ENCODE measurements at regions not wholly inside any gene's neighbourhood (a gene's known extent, or its start where the extent isn't known, plus 50 kb on each side); places are given as distances from the start of the nearest gene placed in this dataset.
"Not testable (repeated sequence)": the region's sequence is repeated elsewhere in the genome, so short reads cannot be mapped to it uniquely, and the experiment has no call there.

DNA sequence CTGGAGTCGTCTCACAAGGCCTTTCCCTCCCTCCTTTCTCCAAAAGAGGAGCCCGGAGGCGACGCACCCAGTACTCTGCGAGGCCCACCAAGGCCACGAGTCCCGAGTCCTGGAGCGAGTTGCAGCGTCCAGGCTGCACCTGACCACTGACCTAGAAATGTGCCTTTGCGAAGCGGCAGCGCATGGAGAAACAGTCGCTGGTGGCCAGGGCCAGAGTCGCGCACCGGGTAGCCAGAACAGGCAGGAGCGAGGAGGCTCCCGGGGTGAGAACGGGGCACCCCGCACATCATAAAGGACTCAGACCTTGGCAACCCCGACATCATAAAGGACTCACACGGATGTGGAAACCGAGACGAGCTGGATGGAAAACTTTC lies 318.4 kb downstream of the FAM72C start:
- H3K4me3 Mint-ChIP-seq, result no peak overlapping the region
- no peaks in the 10 kb centered on the region for H3K36me3 Mint-ChIP-seq
- H3K9me3 Mint-ChIP-seq, result peaks cover 7% of the 10 kb centered on the region
- DNase-seq (ENCODE audit: low spot score in 2 of 2) (no peak), ATAC-seq (no peak)
- H3K27ac Mint-ChIP-seq, result no peak overlapping the region
- no peaks in the 10 kb centered on the region for H3K4me1 Mint-ChIP-seq

DNA sequence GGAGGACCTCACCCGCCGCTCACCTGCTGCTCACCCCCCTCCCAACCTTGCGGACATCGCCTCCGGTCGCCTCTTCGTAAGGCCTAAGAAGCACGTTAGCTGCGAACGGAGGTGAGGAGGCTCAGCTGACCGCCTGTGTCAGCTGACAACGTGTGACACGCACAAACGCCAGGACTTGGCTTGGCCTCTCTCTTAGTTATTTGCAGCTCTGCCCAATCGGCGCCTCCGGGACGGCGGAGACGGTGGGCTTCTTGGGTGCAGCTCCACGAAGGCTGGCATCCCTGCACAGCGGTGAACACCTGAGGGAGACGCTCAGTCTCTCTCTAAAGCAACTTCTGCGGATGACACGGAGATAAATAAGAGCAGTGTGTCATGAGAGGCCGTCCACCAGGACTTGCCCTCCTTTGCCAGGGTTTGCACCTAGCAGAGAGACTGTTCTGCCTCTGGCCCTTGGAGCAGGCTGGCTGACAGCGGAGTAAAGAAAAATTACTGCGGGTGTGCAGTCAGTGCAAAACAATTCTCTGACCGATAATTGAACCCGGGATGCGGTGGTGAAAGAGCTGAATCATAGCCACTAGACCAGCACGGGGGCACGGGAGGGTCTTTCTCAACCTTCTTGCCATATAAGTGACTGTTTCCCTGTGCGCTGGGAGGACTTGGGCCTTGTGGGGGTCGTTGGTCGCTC lies 318.9 kb downstream of the FAM72C start:
- H3K9me3 Mint-ChIP-seq, result peaks cover 9% of the 10 kb centered on the region
- no peak overlapping the region for H3K27ac Mint-ChIP-seq
- no peak overlapping the region for H3K4me3 Mint-ChIP-seq
- ATAC-seq (no peak), DNase-seq (ENCODE audit: low spot score in 2 of 2) (no peak)
- no peaks in the 10 kb centered on the region for H3K36me3 Mint-ChIP-seq
- H3K4me1 Mint-ChIP-seq, result no peaks in the 10 kb centered on the region

- no peaks in the 10 kb centered on the region for H3K4me1 Mint-ChIP-seq
- H3K36me3 Mint-ChIP-seq, result no peaks in the 10 kb centered on the region
- peaks cover 9% of the 10 kb centered on the region for H3K9me3 Mint-ChIP-seq
- no peak overlapping the region for H3K4me3 Mint-ChIP-seq
- ATAC-seq (peak; percentile 39), DNase-seq (ENCODE audit: low spot score in 2 of 2) (no peak)
- no peak overlapping the region for H3K27ac Mint-ChIP-seq
Measured at GRCh38 chr1:143652187-143652586, 319.6 kb downstream of the FAM72C start.

- DNase-seq (ENCODE audit: low spot score in 2 of 2), result no peak
- H3K9me3 Mint-ChIP-seq, result peaks cover 12% of the 10 kb centered on the region
- no peaks in the 10 kb centered on the region for H3K4me1 Mint-ChIP-seq
- ATAC-seq, result no peak
- no peaks in the 10 kb centered on the region for H3K36me3 Mint-ChIP-seq
- H3K27ac Mint-ChIP-seq, result no peak overlapping the region
- no peak overlapping the region for H3K4me3 Mint-ChIP-seq
Measured at GRCh38 chr1:143651350-143651992, 320.3 kb downstream of the FAM72C start.

DNA sequence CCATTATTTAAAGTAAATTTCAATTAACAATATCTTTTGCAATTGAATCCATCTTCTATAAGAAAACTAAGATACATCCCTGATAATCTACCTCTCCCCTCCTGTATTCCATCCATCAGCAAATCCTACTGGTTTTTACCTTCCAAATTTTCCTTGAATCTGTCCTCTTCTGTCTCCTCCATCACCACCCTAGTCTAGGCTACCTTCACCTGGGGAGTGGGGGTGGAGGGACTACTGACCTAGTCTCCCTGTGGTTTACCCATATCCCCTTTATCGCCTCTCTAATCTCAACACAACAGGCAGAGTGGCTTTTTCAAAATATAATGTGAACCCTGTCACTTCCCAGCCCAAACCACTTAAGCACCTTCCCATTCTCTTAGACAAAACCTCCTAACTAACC lies 327.8 kb downstream of the FAM72C start:
- ATAC-seq; DNase-seq (ENCODE audit: low spot score in 2 of 2); H3K4me1 Mint-ChIP-seq; H3K4me3 Mint-ChIP-seq; H3K36me3 Mint-ChIP-seq; H3K9me3 Mint-ChIP-seq; H3K27ac Mint-ChIP-seq: not testable (repeated sequence)

GRCh38 chr1:143643148-143643885 lies 328.5 kb downstream of the FAM72C start:
- no peak overlapping the region for H3K4me3 Mint-ChIP-seq
- no peak for ATAC-seq
- no peak for DNase-seq (ENCODE audit: low spot score in 2 of 2)
- no peak overlapping the region for H3K27ac Mint-ChIP-seq
- H3K9me3 Mint-ChIP-seq, result peaks cover 5% of the 10 kb centered on the region
- H3K36me3 Mint-ChIP-seq, result no peaks in the 10 kb centered on the region
- H3K4me1 Mint-ChIP-seq, result no peaks in the 10 kb centered on the region

GRCh38 chr1:143625886-143626285 lies 345.9 kb downstream of the FAM72C start:
- Mint-ChIP-seq H3K27ac (no peak overlapping the region), H3K4me1 (no peaks in the 10 kb centered on the region), H3K36me3 (no peaks in the 10 kb centered on the region), H3K4me3 (no peak overlapping the region), H3K9me3 (no peaks in the 10 kb centered on the region)
- DNase-seq (ENCODE audit: low spot score in 2 of 2) (no peak), ATAC-seq (no peak)

DNA sequence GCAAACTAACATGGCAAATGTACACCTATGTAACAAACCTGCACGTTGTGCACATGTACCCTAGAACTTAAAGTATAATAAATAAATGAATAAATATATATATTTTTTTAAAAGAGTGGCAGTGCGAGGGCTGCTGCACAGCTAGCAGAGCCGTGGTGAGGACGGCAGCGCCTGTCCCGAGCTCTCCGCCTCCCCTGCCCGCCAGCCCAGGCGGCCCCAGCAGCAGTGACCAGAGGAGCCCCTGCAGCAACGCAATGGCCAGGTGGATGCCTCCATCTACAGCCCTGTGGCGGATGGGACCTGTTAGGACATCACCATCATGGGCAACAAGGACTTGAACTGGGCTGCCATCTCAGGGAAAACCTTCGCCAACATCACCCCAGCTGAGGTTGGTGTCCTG lies 351.9 kb downstream of the FAM72C start:
- no peak overlapping the region for H3K27ac Mint-ChIP-seq
- H3K36me3 Mint-ChIP-seq, result no peaks in the 10 kb centered on the region
- H3K9me3 Mint-ChIP-seq, result no peaks in the 10 kb centered on the region
- ATAC-seq (no peak), DNase-seq (ENCODE audit: low spot score in 2 of 2) (no peak)
- no peaks in the 10 kb centered on the region for H3K4me1 Mint-ChIP-seq
- no peak overlapping the region for H3K4me3 Mint-ChIP-seq

GRCh38 chr1:143611159-143611558 lies 360.6 kb downstream of the FAM72C start:
- Mint-ChIP-seq H3K9me3 (no peaks in the 10 kb centered on the region), H3K27ac (no peak overlapping the region), H3K4me1 (no peaks in the 10 kb centered on the region), H3K4me3 (no peak overlapping the region), H3K36me3 (no peaks in the 10 kb centered on the region)
- no peak for DNase-seq (ENCODE audit: low spot score in 2 of 2)
- no peak for ATAC-seq

DNA sequence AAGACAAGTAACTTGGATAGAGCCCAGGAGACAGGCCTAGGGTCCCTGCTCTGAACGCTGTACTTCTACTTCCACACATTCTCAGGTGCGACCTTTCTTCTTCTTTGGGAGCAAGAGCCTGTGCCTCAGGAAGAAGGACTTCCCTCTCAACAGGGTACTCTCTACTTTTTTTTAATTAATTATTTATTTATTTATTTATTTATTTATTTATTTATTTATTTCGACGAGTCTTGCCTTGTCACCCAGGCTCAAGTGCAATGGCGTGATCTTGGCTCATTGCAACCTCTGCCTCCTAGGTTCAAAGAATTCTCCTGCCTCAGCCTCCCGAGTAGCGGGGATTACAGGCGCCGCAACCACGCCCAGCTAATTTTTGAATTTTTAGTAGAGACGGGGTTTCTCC lies 361.6 kb downstream of the FAM72C start:
- no peak overlapping the region for H3K27ac Mint-ChIP-seq
- no peaks in the 10 kb centered on the region for H3K9me3 Mint-ChIP-seq
- no peaks in the 10 kb centered on the region for H3K4me1 Mint-ChIP-seq
- no peak overlapping the region for H3K4me3 Mint-ChIP-seq
- ATAC-seq (no peak), DNase-seq (ENCODE audit: low spot score in 2 of 2) (no peak)
- no peaks in the 10 kb centered on the region for H3K36me3 Mint-ChIP-seq

- H3K27ac Mint-ChIP-seq, result no peak overlapping the region
- H3K9me3 Mint-ChIP-seq, result no peaks in the 10 kb centered on the region
- DNase-seq (ENCODE audit: low spot score in 2 of 2), result no peak
- no peak overlapping the region for H3K4me3 Mint-ChIP-seq
- no peaks in the 10 kb centered on the region for H3K36me3 Mint-ChIP-seq
- ATAC-seq, result no peak
- no peaks in the 10 kb centered on the region for H3K4me1 Mint-ChIP-seq
Measured at GRCh38 chr1:143604887-143605286, 366.9 kb downstream of the FAM72C start.

GRCh38 chr1:143584508-143584907 lies 387.3 kb downstream of the FAM72C start:
- Mint-ChIP-seq H3K36me3 (no peaks in the 10 kb centered on the region), H3K27ac (no peak overlapping the region), H3K4me1 (no peaks in the 10 kb centered on the region), H3K4me3 (no peak overlapping the region), H3K9me3 (no peaks in the 10 kb centered on the region)
- DNase-seq (ENCODE audit: low spot score in 2 of 2), result no peak
- ATAC-seq, result no peak

GRCh38 chr1:143574891-143575520 lies 396.8 kb downstream of the FAM72C start:
- Mint-ChIP-seq H3K4me3 (no peak overlapping the region), H3K4me1 (no peaks in the 10 kb centered on the region), H3K36me3 (no peaks in the 10 kb centered on the region), H3K9me3 (peaks cover 2% of the 10 kb centered on the region), H3K27ac (no peak overlapping the region)
- ATAC-seq (no peak), DNase-seq (ENCODE audit: low spot score in 2 of 2) (no peak)

- H3K4me3 Mint-ChIP-seq; DNase-seq (ENCODE audit: low spot score in 2 of 2); H3K36me3 Mint-ChIP-seq; H3K4me1 Mint-ChIP-seq; ATAC-seq; H3K27ac Mint-ChIP-seq; H3K9me3 Mint-ChIP-seq: not testable (repeated sequence)
Measured at GRCh38 chr1:143572661-143573060, 399.1 kb downstream of the FAM72C start.

DNA sequence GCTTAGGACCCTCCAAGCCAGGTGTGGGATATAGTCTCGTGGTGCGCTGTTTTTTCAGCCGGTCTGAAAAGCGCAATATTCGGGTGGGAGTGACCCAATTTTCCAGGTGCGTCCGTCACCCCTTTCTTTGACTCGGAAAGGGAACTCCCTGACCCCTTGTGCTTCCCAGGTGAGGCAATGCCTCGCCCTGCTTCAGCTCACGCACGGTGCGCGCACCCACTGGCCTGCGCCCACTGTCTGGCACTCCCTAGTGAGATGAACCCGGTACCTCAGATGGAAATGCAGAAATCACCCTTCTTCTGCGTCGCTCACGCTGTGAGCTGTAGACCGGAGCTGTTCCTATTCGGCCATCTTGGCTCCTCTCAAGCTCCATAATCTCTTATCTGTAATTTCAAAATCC lies 408.0 kb downstream of the FAM72C start:
- H3K4me3 Mint-ChIP-seq; H3K9me3 Mint-ChIP-seq; H3K36me3 Mint-ChIP-seq; DNase-seq (ENCODE audit: low spot score in 2 of 2); ATAC-seq; H3K27ac Mint-ChIP-seq; H3K4me1 Mint-ChIP-seq: not testable (repeated sequence)

DNA sequence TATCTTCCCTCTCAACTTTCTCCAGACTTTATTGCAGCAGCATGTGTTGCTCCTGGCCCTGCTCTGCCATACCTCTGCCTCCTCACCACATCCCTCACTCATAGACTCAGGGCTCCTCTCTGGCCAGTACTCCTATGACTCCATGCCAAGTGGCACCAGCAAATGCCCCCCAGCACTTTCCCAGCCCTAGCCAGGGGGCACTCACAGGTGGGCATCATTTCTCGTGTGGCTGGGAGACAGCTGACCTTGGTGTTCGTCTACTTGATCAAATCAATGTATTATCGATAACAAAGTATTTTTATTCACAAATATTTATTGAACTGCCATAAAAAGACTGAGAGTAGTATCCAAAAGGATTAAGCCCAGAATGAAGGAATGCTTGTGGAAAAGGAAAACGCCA lies 418.2 kb downstream of the FAM72C start:
- ATAC-seq (no peak), DNase-seq (ENCODE audit: low spot score in 2 of 2) (no peak)
- Mint-ChIP-seq H3K27ac (no peak overlapping the region), H3K4me3 (no peak overlapping the region), H3K9me3 (peaks cover 6% of the 10 kb centered on the region), H3K36me3 (no peaks in the 10 kb centered on the region), H3K4me1 (no peaks in the 10 kb centered on the region)
